Panc1 (cell line): ENCODE measurements at regions not wholly inside any gene's neighbourhood (a gene's known extent, or its start where the extent isn't known, plus 50 kb on each side); places are given as distances from the start of the nearest gene placed in this dataset.

Experiments
- CTCF ChIP-seq: fragments of 450-650 bp; IDR thresholded peaks from 2 replicates; pipeline ENCODE4 v1.5.1; 2017; ENCODE audit warnings: mild to moderate bottlenecking
- POLR2AphosphoS5 ChIP-seq: IDR thresholded peaks from 2 replicates; pipeline ENCODE4 v1.6.1; 2012; ENCODE audit warnings: mild to moderate bottlenecking, low read depth, low read length, moderate library complexity

GRCh38 chr21:38735626-38736206, 70.0 kb upstream of the ETS2 start:
- TF ChIP-seq CTCF (no peak), POLR2AphosphoS5 (no peak)
